Mammary epithelial cell (primary cell): ENCODE measurements at regions not wholly inside any gene's neighbourhood (a gene's known extent, or its start where the extent isn't known, plus 50 kb on each side); places are given as distances from the start of the nearest gene placed in this dataset.

Experiments used
- CTCF ChIP-seq, 2 donors: IDR thresholded peaks in 1 of 2; conservative IDR thresholded peaks in 1 of 2; 2 replicates each; pipeline ENCODE4 v1.5.1; 2011 to 2012; ENCODE audit warnings: inconsistent platforms in 2 of 2, low read length in 2 of 2, mild to moderate bottlenecking in 2 of 2, control low read depth in 1 of 2, low read depth in 1 of 2; ENCODE audit not compliant: insufficient read depth in 1 of 2; ENCODE audit errors: extremely low read depth in 1 of 2
- EZH2 ChIP-seq: IDR thresholded peaks from 2 replicates; pipeline ENCODE4 v1.6.1; 2012; ENCODE audit warnings: low read length, inconsistent platforms, borderline replicate concordance

- no peak for TF ChIP-seq CTCF (conservative IDR thresholded peaks at IDR 0.05 in 1 of 2, IDR thresholded peaks at IDR 0.05 in 1 of 2; ENCODE audit: extremely low read depth in 1 of 2, insufficient read depth in 1 of 2, low read depth in 1 of 2, low read length in 2 of 2)
- TF ChIP-seq EZH2: no peak
These were observed 89.7 kb upstream of the ANTXRL start for GRCh38 chr10:46197050-46197449.
